ENCODE measurements at regions not wholly inside any gene's neighbourhood (a gene's known extent, or its start where the extent isn't known, plus 50 kb on each side); places are given as distances from the start of the nearest gene placed in this dataset.

DNA sequence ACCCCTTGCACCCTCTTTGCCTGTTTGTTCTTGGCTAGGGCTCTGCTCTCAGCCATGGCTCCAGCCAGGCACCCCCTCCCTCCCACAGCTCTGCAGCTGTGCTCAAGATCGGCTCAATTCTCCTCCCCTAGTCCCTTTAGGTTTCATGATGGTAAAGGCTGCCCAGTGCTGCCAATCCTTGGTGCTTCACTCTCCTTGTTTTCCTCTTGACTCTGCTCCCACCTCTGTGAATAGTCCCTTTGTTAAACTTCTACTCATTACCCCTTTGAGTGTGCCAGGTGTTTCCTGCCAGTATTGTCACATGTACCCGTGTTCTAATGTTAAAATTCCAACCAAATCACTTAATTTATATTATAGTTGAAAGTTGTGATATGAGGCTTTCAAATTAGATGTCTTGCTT, 101.0 kb upstream of the CERS6 start:
- no peak for DNase-seq

DNA sequence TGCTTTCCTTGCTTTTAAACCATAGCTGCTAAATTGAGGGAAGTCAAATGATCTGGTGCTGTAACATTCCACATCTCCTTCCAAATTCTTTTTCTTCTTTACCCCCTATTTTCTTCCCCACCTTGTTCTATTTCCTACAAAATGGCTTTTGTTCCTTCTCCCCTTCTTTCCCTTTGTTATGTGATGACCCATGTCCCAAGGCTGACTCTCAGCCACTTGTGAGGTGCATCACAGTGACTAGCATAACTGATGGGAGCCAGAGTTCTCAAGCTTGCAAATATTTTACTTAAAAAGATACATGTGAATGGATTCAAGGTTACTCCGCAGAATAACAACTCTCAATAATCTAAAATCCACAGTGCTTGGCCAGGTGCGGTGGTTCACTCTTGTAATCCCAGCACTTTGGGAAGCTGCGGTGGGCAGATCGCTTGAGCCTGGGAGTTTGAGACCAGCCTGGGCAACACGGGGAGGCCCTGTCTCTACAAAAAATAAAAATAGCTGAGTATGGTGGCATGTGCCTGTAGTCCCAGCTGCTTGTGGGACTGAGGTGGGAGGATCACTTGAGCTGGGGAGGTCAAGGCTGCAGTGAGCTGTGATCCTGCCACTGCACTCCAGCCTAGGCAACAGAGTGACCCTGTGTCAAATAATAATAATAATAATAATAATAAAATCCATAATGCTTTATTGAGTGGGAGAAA, 100.1 kb upstream of the CERS6 start:
- Mint-ChIP-seq H3K9me3 (peaks cover 10% of the 10 kb centered on the region in 2 donors), H3K4me1 (peaks cover 43% of the 10 kb centered on the region), H3K27me3 (no peaks in the 10 kb centered on the region), H3K4me3 (no peak overlapping the region), H3K27ac (no peak overlapping the region)
- ATAC-seq = no peak
- DNase-seq = no peak

More for the DNA sequence above, 101.0 kb upstream of the CERS6 start:
- Mint-ChIP-seq H3K4me1 (peaks cover 43% of the 10 kb centered on the region), H3K4me3 (no peak overlapping the region), H3K9me3 (peaks cover 10% of the 10 kb centered on the region in 2 donors), H3K27ac (no peak overlapping the region), H3K27me3 (no peaks in the 10 kb centered on the region)
- ATAC-seq = no peak

DNA sequence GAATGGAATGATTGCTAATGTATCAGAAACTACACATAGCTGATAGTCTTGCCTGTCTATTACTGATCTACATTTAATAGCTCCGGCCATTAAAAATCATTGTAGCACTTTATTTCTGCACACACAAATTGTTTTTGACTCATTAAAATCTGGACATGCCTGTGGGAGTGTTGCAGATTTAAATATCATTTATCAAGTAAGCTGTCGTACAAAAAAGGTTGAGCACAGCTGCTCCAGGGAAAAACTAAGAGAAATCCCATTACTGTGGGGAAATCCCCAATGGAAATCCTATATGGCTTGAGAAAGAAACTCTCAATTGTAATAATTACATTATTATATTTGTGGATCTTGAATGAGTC, 99.6 kb upstream of the CERS6 start:
- Mint-ChIP-seq H3K27me3 (no peaks in the 10 kb centered on the region), H3K4me1 (peaks cover 43% of the 10 kb centered on the region), H3K4me3 (no peak overlapping the region), H3K9me3 (peaks cover 10% of the 10 kb centered on the region in 2 donors), H3K27ac (no peak overlapping the region)
- DNase-seq (no peak), ATAC-seq (no peak)

DNA sequence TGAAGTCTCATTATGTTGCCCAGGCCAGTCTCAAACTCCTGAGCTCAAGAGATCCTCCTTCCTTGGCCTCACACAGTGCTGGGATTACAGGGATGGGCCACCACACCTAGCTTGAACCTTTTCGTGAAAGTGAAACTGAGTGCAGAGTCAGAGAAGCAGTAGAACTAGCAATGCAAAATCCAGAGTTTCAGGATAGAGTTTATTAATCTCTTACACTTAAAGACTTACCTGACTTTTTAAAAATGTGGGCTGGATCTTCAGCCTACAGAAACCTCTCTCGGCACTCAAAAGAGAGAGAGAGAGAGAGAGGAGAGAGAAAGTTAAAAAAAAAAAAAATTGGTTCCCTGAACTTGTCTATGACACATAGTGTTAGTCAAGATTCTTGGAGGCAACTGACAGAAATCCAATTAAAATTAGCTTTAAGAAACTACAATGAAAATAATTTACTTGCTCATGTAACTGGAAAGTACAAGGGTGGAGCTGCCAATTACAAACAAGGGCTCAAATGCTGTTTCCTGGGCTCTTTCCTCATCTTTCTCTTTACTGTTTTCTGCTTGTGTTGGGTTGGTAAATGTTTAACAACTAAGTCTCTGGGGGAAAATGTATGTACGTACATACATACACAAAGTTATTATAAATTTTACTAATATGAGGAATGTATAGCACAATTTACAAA, 98.1 kb upstream of the CERS6 start:
- Mint-ChIP-seq H3K27me3 (no peaks in the 10 kb centered on the region), H3K4me1 (peaks cover 41% of the 10 kb centered on the region), H3K4me3 (peak overlapping the region in 1 of 2 donors; percentile 1), H3K27ac (peak overlapping the region in 1 of 2 donors; percentile 64), H3K9me3 (peaks cover 9% of the 10 kb centered on the region in 2 donors)
- ATAC-seq (no peak), DNase-seq (no peak)

DNA sequence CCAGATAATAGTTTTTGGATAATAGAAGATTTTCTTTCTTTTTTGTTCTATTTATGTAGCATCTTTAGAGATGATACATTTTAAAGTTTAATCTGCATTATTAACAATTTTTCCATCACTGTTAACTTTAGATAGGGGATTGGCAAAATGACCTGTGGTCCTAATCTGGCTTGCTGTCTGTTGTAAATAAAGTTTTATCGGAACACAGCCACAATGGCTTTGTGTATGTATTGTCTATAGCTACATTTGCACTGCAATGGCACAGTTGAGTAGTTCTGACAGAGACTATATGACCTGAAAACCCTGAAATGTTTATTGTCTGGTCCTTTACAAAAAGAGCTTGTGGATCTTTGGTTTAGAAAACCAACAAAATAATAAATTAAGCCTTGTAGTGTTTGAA, 97.0 kb upstream of the CERS6 start:
- ATAC-seq = no peak
- DNase-seq = no peak
- Mint-ChIP-seq H3K27me3 (no peaks in the 10 kb centered on the region), H3K4me3 (no peak overlapping the region), H3K9me3 (no peaks in the 10 kb centered on the region), H3K27ac (no peak overlapping the region), H3K4me1 (peaks cover 33% of the 10 kb centered on the region)

DNA sequence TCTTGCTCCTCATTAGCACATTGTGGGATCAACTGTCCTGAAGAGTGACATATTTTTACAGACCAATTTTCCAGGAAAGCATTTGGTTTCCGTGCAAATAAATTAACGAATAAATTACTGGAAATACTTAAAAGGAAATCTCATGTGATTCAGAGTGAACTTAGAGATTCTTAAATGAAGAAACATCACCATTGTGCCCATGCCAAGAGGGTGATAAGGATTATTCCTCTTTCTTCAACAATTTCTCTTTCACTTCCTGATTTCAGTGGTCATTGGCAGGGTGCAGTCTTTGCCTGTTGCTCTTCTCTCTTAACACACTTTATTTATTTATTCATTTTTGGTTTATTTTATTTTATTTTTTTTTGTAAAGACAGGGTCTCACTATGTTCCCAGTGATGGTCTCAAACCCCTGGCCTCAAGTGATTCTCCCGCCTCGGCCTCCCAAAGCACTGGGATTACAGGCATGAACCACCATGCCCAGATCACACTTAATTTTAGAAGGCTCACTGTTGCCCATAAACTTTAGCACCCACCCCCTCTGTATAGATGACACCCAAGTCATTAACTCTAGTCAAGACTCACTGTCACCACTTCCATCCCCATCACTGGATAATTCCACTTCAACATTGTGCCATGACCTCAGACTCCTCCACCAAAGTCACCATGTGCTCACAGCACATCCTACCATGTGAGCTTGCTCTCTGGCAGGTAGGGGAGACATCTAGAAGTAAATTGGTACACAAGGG, 92.6 kb upstream of the CERS6 start:
- H3K4me3 Mint-ChIP-seq = no peak overlapping the region
- no peaks in the 10 kb centered on the region for H3K27me3 Mint-ChIP-seq
- peaks cover 3% of the 10 kb centered on the region for H3K4me1 Mint-ChIP-seq
- H3K27ac Mint-ChIP-seq = no peak overlapping the region
- no peaks in the 10 kb centered on the region for H3K9me3 Mint-ChIP-seq
- ATAC-seq (no peak), DNase-seq (no peak)

DNA sequence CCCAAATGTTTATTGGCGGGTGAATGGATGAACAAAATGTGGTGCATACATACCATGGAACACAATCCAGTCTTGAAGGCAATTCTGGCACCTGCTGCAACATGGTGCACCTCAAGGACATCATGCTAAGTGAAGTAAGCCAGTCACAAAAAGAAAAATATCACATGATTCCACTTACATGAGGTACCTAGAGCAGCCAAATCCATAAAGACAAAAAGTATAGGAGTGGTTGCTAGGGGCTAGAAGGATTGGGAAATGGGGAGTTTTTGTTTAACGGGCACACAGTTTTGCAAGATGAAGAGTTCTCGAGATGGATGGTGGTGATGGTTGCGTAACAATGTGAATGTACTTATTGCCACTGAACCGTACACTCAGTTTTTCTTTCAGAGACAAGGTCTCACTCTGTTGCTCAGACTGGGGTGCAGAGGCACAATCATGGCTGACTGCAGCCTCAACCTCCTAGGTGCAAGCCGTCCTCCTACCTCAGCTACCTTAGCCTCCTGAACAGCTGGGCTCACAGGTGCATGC, 90.9 kb upstream of the CERS6 start:
- DNase-seq = no peak
- Mint-ChIP-seq H3K27ac (no peak overlapping the region), H3K27me3 (no peaks in the 10 kb centered on the region), H3K9me3 (no peaks in the 10 kb centered on the region), H3K4me3 (no peak overlapping the region), H3K4me1 (no peaks in the 10 kb centered on the region)
- ATAC-seq = no peak

DNA sequence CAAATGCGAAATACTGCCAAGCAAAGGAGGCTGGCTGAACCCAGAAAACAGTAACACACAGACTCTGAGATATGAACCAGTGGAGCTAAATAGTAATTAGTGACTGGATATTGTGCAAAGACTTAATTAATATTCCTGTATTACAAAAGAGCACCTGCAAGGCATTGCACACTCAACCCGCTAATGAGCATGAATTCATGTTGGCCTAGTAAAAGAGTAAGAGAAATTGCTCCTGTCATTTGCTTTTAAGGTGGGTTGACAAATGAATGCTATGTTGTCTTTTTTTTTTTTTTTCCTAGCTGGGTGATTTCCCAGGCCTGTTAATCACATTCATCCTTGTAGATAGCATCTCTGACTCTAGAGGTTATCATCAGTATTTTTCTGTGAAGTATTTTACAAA, 87.0 kb upstream of the CERS6 start:
- Mint-ChIP-seq H3K27ac (no peak overlapping the region), H3K9me3 (peaks cover 16 to 17% of the 10 kb centered on the region in 2 donors), H3K27me3 (no peaks in the 10 kb centered on the region), H3K4me1 (peaks cover 12% of the 10 kb centered on the region), H3K4me3 (no peak overlapping the region)
- DNase-seq = no peak
- ATAC-seq = no peak

DNA sequence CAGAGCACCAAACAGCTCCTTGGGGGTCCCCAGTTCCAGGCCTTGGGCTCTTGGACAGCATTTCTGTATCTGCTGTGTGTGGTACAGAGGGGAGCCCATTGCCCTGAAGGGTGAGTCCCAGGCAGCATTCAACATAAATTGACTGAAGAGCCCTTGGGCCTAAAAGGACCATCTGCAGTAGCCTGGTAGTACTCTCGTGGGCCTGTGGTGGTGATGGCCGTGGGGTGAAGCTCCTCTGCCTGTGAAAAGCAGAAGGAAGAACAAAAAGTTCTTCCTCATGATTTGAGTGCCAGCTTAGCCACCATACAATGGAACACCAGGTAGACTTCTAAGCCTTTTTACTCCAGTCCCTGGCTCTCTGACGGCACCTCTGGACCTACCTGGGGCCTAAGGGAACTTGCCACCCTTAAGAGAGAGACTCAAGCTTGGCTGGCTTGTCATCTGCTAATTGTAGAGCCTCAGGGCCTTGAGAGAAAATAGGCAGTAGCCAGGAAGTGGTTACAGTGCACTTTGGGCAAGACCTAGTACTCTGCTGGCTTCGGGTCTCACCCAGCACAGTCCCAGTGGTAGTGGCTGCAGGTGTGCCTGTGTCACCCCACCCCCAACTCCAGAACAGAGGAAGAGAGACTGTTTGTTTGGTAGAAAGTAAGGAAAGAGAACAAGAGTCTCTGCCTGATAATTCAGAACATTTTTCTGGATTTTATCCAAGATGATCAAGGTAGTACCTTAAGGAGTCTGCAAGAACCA, 84.6 kb upstream of the CERS6 start:
- ATAC-seq (peak; percentile 65), DNase-seq (no peak)
- H3K4me3 Mint-ChIP-seq = no peak overlapping the region
- peaks cover 12% of the 10 kb centered on the region for H3K4me1 Mint-ChIP-seq
- no peaks in the 10 kb centered on the region for H3K27me3 Mint-ChIP-seq
- H3K9me3 Mint-ChIP-seq = peaks cover 17 to 20% of the 10 kb centered on the region in 2 donors
- H3K27ac Mint-ChIP-seq = peak overlapping the region in 1 of 2 donors; percentile 29

DNA sequence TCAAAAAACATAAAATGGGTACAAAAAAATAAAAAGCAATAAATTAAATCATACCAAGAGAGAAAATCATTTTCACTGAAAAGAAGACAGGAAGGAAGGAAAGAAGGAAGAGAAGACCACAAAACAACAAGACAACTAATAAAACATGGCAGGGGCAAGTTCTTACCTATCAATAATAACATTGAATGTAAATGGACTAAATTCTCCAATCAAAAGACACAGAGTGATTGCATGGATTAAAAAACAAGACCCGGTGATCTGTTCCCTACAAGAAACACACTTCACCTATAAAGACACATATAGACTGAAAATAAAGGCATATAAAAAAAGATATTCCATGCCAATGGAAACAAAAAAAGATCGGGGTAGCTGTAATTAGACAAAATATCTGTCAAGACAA, 82.6 kb upstream of the CERS6 start:
- ATAC-seq = no peak

DNA sequence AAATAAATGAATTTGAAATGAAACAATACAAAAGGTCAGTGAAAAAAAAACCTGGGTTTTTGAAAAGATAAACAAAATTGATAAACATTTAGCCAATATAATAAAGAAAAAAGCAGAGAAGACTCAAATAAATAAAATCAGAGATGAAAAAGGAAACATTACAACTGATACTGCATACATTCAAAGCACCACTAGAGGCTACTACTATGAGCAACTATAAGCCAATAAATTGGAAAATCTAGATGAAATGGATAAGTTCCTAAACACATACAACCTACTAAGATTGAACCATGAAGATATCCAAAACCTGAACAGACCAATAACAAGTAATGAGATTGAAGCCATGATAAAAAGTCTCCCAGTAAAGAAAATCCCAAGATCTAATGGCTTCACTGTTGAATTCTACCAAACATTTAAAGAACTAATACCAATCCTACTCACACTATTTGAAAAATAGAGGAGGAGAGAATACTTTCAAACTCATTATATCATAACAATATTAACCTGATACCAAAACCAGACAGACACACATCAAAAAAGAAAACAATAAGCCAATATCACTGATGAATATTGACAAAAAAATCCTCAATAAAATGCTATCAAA, 80.8 kb upstream of the CERS6 start:
- H3K4me1 Mint-ChIP-seq = peaks cover 20% of the 10 kb centered on the region
- ATAC-seq (no peak), DNase-seq (no peak)
- H3K27ac Mint-ChIP-seq = no peak overlapping the region
- no peak overlapping the region for H3K4me3 Mint-ChIP-seq
- peaks cover 20 to 32% of the 10 kb centered on the region in 2 donors for H3K9me3 Mint-ChIP-seq
- H3K27me3 Mint-ChIP-seq = no peaks in the 10 kb centered on the region

More for the DNA sequence above, 82.6 kb upstream of the CERS6 start:
- Mint-ChIP-seq H3K27ac (no peak overlapping the region), H3K4me3 (no peak overlapping the region), H3K27me3 (no peaks in the 10 kb centered on the region), H3K4me1 (peaks cover 12% of the 10 kb centered on the region), H3K9me3 (peaks cover 20 to 25% of the 10 kb centered on the region in 2 donors)
- no peak for DNase-seq

DNA sequence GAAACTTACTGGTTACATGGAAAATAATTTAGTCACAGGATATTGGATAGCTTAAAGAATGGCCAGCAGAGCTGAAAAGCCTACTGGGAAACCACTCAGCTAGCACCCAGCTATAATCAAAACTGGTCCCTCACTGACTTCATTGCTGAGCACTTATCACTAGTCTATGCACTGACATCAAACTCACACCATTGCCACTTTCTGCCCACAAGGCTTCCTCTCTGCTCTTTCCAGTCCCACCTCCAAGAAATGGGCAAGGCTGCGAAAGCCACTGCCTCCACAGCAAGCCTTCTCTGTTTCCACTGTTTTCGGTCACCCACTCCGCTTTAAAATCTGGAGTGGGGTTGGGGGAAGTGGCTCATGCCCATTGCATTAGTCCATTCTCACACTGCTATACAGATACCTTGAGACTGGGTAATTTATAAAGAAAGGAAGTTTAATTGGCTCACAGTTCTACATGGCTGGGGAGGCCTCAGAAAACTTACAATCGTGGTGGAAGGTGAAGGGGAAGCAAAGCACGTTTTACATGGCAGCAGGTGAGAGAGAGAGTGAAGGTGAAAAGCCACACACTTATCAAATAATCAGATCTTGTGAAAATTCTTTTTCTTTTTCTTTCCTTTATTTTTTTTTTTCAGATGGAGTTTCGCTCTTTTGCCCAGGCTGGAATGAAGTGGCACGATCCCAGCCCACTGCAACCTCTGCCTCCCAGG, 77.0 kb upstream of the CERS6 start:
- Mint-ChIP-seq H3K9me3 (peaks cover 6 to 20% of the 10 kb centered on the region in 2 donors), H3K27me3 (no peaks in the 10 kb centered on the region), H3K27ac (no peak overlapping the region), H3K4me1 (peaks cover 8% of the 10 kb centered on the region), H3K4me3 (no peak overlapping the region)
- ATAC-seq (peak; percentile 91), DNase-seq (peak in 1 of 2 donors; percentile 23)

DNA sequence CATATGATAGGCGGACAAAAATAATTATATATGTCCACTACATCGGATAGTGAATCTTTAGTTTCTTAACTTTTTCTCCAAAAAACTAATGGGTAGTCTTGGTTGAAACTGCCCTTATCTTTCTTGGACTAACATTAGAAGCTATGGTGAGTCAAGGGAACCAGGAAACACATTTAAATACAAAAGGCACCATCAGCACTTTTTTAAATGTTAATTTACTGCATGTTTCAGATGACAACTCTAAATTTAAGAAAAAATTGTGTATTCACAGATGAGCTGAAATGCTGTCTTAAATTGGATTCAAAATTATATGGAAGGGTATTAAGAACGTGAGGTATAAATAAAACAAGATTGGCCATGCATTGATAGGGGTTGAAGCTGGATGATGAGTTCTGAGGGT, 75.6 kb upstream of the CERS6 start:
- H3K9me3 Mint-ChIP-seq = peaks cover 17 to 25% of the 10 kb centered on the region in 2 donors
- no peaks in the 10 kb centered on the region for H3K27me3 Mint-ChIP-seq
- no peak overlapping the region for H3K4me3 Mint-ChIP-seq
- DNase-seq (no peak), ATAC-seq (no peak)
- H3K27ac Mint-ChIP-seq = no peak overlapping the region
- H3K4me1 Mint-ChIP-seq = peaks cover 8% of the 10 kb centered on the region

DNA sequence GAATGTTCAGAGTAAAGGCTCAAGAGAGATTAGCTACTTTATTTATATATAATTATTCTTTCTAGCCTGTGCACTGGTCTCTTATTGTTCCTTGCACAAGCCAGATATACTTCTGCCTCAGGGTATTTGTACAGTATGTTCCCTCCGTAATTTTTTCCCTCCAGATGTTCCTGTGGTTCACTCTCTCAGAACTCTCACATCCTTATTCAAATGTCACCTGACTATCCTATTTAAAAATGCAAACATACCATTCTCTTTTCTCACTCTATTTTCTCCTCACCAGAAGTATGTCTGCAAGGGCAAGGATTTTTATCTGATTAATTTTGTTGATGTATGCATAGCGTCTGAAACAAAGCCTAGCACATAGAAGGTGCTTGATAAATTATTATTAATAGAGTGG, 64.0 kb upstream of the CERS6 start:
- ATAC-seq (no peak), DNase-seq (no peak)
- Mint-ChIP-seq H3K27me3 (no peaks in the 10 kb centered on the region), H3K27ac (no peak overlapping the region), H3K4me3 (no peak overlapping the region), H3K4me1 (no peaks in the 10 kb centered on the region), H3K9me3 (peaks cover 5 to 21% of the 10 kb centered on the region in 2 donors)
